ENCODE measurements at regions not wholly inside any gene's neighbourhood (a gene's known extent, or its start where the extent isn't known, plus 50 kb on each side); places are given as distances from the start of the nearest gene placed in this dataset.
A peak's percentile ranks its signal among the peaks of the same experiment; 100 is the strongest.

DNA sequence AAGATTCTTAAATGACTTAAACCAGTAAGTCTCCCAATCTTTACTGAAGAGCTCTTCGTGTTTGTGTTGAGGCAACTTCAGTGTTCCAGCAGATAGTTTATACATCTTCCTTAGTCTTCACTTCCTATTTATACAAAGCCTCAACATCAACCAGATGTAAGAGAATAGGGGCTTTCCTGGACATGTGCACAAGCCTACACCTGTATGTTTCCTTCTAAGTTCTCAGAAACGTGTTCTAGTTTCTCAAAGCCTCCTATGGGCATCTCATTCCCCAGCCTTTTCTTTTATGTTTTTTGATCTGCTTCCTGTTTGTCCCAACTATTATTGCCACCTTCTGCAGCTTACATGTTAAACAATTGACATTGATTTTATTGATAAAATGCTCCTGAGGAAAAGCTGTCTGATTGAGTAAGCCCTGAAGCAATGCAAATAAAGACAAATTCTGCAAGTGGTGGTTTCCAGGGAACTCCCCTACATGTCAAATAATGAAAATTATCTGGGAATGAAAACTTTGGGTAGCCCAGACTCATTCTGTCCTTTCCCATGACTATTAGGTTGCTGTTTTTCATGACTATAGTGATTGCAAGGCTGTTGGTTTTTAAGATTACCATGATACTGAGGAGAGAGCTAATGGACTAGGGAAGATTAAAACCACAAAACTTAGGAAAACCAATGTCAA is 663.3 kb upstream of the ACVR2A start:
- Mint-ChIP-seq H3K27ac (peak overlapping the region in 2 of 3 donors; percentile 48 to 69), H3K4me3 (peak overlapping the region in 1 of 4 donors; percentile 50), H3K36me3 (peaks cover 4% of the 10 kb centered on the region), H3K4me1 (peaks cover 0 to 11% (median 11%) of the 10 kb centered on the region in 3 donors), H3K27me3 (no peaks in the 10 kb centered on the region), H3K9me3 (peaks cover 0 to 7% (median 1%) of the 10 kb centered on the region in 3 donors)

DNA sequence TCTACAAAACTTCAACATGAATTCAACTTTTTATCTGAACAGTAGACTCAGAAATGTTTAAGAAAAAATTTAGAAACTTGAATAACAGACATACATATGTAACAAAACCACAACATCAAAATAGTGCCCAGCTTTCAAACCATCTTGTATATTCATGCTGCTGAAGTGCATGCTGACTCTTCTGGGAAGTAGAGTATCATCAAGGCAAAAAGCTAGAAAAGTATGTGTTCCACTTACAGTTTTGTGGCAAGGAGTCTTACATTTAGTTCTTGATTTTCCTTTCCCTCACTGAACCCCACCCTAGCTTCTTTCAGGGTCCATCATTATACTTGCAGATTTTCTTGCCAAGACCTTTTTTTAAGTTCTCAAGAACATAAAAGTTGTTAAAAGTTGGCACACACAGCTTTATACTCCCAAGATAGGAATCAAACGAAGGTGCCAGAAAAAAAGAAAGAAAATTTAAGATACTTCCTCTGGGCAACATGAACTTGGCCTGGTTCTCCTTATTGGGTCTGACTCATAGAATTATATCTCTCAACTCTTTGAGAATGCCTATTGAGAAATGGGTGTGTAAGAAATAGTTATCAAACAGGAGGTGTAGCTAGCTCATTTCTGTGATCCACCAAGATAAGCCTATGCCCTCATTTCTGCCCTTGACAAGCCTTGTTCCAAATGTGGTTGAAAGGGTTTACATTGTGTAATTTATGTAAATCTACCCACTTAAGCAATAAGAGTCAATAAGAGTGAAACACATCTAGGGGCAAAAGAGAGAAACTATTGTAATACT is 667.6 kb upstream of the ACVR2A start:
- peaks cover 0 to 4% (median 4%) of the 10 kb centered on the region in 3 donors for H3K9me3 Mint-ChIP-seq
- no peak overlapping the region for H3K27ac Mint-ChIP-seq
- no peak overlapping the region for H3K4me3 Mint-ChIP-seq
- H3K4me1 Mint-ChIP-seq: peaks cover 0 to 12% (median 11%) of the 10 kb centered on the region in 3 donors
- H3K27me3 Mint-ChIP-seq: no peaks in the 10 kb centered on the region
- H3K36me3 Mint-ChIP-seq: no peaks in the 10 kb centered on the region

DNA sequence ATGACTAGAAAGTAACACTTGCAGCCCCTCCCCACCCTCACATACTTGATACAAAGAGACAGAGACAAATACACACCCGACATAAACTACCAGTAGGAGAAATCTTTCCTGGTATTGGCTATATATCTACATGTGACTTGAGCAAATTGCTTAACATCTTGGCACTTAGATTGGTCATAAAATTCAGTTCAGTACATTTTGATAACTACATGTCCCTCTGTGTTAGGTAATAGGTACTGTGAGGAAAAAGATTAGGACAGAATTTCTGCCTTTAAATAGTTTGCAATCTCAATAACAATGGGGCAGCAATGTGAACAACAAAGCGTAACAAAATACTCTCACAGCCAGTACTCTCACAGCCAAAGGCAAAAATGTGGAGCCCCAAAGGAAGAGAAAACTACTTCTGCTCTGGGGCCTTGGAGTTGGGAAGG is 670.0 kb upstream of the ACVR2A start:
- H3K36me3 Mint-ChIP-seq: no peaks in the 10 kb centered on the region
- H3K4me3 Mint-ChIP-seq: no peak overlapping the region
- H3K4me1 Mint-ChIP-seq: peaks cover 0 to 3% (median 0%) of the 10 kb centered on the region in 3 donors
- no peaks in the 10 kb centered on the region for H3K27me3 Mint-ChIP-seq
- H3K9me3 Mint-ChIP-seq: peaks cover 0 to 4% (median 2%) of the 10 kb centered on the region in 3 donors
- no peak overlapping the region for H3K27ac Mint-ChIP-seq

DNA sequence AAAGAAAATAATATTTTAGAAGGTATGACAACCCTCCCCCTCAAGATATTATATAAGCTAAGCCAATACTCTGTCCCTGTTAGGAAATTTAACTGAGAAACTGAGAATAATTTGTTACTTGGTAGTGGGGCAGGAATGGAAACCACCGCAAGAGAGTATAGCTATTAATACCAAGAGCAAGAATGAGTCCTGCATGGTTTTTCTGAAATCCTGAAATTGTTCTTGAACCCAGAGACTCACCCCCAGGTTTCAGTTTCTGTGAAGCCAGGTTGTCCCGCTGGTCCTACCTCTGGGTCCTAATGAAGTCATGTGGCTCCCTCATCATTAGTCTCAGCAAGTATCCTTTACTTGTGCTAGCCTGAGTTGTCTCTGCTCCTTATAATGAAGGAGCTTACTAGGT is 671.0 kb upstream of the ACVR2A start:
- Mint-ChIP-seq H3K36me3 (no peaks in the 10 kb centered on the region), H3K4me3 (no peak overlapping the region), H3K9me3 (peaks cover 0 to 4% (median 2%) of the 10 kb centered on the region in 3 donors), H3K4me1 (peaks cover 0 to 3% (median 0%) of the 10 kb centered on the region in 3 donors), H3K27me3 (no peaks in the 10 kb centered on the region), H3K27ac (no peak overlapping the region)

DNA sequence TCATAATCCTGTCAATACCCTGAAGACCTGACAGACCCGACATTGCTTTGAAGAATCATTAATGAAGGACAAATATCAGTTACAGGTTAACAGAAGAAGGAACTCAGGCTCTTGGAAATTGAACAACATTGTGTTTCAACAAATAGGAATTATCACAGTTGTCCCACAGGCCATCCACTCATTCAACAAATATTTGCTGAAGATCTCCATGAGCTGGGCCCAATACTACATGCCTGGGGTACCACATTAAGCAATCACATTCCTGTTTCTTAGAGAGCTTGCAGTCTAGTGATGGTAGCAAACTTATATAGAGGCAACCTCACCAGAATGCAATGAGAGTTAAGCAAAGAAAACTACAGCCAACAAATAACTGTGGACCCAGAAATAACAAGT is 671.6 kb upstream of the ACVR2A start:
- peaks cover 0 to 3% (median 2%) of the 10 kb centered on the region in 3 donors for H3K9me3 Mint-ChIP-seq
- no peak overlapping the region for H3K4me3 Mint-ChIP-seq
- H3K36me3 Mint-ChIP-seq: no peaks in the 10 kb centered on the region
- no peak overlapping the region for H3K27ac Mint-ChIP-seq
- H3K27me3 Mint-ChIP-seq: no peaks in the 10 kb centered on the region
- peaks cover 0 to 3% (median 0%) of the 10 kb centered on the region in 3 donors for H3K4me1 Mint-ChIP-seq

DNA sequence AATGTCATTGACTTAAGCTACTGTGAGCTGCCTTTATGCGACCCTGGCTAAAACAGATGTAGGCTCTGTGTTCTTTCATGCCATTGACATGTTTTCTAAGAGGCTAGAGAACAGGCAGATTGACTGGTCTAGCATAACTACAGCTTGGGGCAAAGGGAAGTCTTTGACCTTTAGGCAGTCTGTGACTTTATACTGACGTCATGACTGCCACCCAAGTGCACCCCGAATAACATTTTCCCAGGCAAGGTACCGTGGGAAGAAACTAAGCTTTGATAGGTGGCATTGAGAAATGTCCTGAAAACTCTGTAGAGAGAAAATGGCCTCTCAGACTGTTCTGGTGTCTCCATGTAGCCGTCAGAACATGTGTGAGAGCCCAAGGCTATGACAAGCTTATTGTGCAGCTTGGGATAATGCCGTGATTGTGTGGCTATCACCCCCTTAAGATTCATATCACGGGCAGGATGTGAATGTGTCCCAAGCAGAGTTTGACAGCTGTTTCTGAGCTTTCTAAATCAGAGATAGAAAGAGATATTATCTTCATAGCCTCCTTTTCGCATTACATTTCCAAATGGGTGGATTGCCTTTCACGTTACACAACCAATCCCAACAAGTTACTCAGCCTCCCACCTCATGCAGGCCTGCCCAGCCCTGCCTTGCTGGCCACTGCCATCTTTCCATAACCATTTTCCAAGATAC is 672.2 kb upstream of the ACVR2A start:
- Mint-ChIP-seq H3K9me3 (peaks cover 0 to 3% (median 2%) of the 10 kb centered on the region in 3 donors), H3K27ac (no peak overlapping the region), H3K36me3 (no peaks in the 10 kb centered on the region), H3K27me3 (no peaks in the 10 kb centered on the region), H3K4me3 (no peak overlapping the region), H3K4me1 (peaks cover 0 to 3% (median 0%) of the 10 kb centered on the region in 3 donors)

DNA sequence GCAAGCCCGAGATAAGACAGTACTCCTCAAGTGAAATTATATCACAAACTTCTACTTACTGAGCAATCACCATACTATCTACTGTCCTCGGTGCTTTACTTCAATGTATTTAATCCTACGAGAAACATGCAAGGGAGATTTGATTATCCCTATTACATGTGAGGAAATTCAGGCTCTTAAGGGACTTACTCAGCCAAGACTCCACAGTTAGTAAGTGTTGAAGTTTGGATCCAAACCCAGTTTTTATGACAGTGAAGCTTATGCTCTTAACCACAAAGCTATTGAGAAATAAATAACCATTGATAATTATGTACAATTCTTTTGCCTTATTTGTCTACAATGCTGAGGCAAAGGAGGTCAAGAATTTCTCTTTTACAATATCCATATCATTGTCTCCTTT is 672.9 kb upstream of the ACVR2A start:
- H3K4me3 Mint-ChIP-seq: no peak overlapping the region
- no peaks in the 10 kb centered on the region for H3K36me3 Mint-ChIP-seq
- H3K27ac Mint-ChIP-seq: no peak overlapping the region

DNA sequence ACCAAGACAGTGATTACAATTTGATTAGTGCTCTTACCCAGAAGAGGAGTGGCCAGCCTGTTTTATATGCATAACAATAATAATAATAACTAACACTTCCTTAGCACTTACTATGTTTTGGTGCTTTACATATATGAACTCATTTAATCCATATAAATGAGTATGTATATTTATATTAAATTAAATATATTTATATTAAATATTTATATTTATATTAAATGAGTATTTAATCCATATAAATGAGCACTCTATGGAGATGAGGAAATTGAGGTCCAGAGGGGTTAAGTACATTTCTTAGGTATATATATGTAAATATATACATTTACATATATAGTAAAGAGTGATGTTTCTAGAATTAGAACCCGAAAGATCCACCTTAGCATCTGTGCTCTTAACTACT is 673.9 kb upstream of the ACVR2A start:
- Mint-ChIP-seq H3K9me3 (peaks cover 0 to 3% (median 2%) of the 10 kb centered on the region in 3 donors), H3K4me3 (no peak overlapping the region), H3K27me3 (no peaks in the 10 kb centered on the region), H3K36me3 (no peaks in the 10 kb centered on the region), H3K27ac (no peak overlapping the region), H3K4me1 (no peaks in the 10 kb centered on the region)

More for the DNA sequence above, 672.9 kb upstream of the ACVR2A start:
- Mint-ChIP-seq H3K4me1 (peaks cover 0 to 3% (median 0%) of the 10 kb centered on the region in 3 donors), H3K27me3 (no peaks in the 10 kb centered on the region), H3K9me3 (peaks cover 0 to 3% (median 2%) of the 10 kb centered on the region in 3 donors)

DNA sequence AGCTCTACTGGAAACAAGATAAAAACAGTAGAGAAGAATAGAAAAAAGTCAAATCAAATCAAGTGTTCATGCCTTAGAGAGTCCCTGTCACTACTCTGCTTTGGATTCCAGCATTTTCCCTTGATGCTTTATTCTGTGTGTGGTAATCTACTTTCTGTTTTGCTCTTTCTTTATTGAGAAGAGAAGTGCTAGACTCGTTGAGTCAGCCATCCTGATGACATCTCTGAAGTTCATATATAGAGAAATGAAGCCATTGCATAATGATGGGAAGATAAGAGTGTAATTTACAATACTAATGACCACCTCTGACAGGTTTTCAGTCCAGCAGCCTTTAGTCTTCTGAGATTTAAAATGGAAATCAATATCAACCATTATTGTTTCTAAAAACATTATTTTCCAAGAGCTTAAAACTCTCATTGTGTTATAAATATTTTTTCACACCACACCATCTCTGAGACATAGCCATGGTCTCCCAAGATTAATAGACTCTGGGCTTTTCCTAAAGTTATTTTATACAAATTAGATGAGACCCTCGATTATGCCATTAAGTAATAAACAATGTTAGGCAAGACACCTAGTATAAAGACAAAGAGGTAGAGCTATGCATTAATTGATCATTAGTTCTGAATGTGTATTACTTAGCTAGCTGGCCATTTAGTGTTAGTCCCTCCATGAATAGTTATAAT is 679.0 kb upstream of the ACVR2A start:
- H3K27me3 Mint-ChIP-seq: no peaks in the 10 kb centered on the region

DNA sequence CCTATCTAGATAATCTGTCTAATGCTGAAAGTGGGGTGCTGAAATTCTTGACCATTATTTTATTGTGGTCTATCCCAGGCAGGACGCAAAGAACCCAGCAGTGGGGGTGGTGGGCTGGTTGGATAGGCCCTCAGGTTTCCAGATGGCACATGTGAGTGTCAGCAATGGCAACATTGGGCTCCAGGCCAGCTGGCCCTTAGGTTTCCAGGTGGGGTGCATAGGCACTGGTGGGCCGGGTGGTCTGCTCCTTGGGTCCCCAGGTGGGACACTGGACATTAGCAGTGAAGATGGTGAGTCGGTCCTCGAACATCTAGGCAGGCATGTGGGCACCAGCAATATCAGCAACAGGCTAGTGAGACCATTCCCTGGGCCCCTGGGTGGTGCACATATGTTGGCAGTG is 680.3 kb upstream of the ACVR2A start:
- no peaks in the 10 kb centered on the region for H3K4me1 Mint-ChIP-seq
- no peak overlapping the region for H3K27ac Mint-ChIP-seq
- H3K36me3 Mint-ChIP-seq: no peaks in the 10 kb centered on the region
- peaks cover 0 to 3% (median 0%) of the 10 kb centered on the region in 3 donors for H3K9me3 Mint-ChIP-seq
- H3K27me3 Mint-ChIP-seq: no peaks in the 10 kb centered on the region
- no peak overlapping the region for H3K4me3 Mint-ChIP-seq

More for the DNA sequence above, 679.0 kb upstream of the ACVR2A start:
- Mint-ChIP-seq H3K27ac (no peak overlapping the region), H3K4me3 (no peak overlapping the region), H3K9me3 (peaks cover 0 to 3% (median 0%) of the 10 kb centered on the region in 3 donors), H3K36me3 (no peaks in the 10 kb centered on the region), H3K4me1 (no peaks in the 10 kb centered on the region)

DNA sequence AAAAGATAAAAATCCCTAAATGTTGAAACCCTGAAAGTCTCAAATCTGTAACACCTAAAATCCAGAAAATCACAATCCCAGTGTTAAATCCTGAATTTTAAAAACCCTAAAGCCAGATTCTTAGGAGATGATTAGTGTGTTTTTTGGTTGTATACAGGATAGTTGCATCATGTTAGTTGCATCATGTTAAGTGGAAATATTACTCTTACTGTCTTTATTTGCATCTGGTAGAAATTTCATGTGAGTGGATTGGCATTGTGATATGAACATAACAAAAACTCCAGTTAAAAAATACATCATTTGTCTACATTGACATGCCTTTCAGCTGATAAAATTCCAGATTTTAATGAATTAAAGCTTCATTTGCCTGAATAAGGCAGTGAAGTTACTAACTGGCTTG is 683.1 kb upstream of the ACVR2A start:
- Mint-ChIP-seq H3K4me1 (peaks cover 0 to 2% (median 2%) of the 10 kb centered on the region in 3 donors), H3K36me3 (no peaks in the 10 kb centered on the region), H3K4me3 (no peak overlapping the region), H3K27ac (no peak overlapping the region), H3K27me3 (no peaks in the 10 kb centered on the region), H3K9me3 (peaks cover 0 to 2% (median 0%) of the 10 kb centered on the region in 3 donors)

DNA sequence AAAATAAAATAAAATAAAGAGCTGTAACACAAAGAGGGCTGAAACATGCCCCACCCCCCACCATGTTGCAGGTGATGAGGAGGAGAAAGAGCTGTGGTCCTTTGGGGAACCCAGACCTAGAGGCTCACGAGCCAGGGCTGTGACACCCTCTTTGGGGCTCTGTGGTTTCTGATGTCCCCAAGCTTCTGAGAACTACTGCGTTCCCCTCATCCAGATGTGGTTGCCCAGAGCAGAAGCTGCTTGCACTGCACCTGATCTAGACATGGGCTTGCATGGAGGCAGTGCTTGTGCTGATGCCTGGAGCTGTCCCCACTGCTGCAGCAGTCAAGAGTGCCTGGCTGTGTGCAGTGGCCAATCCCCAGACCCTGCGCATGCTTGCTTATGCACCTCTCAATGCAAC is 687.9 kb upstream of the ACVR2A start:
- Mint-ChIP-seq H3K4me1 (peaks cover 0 to 2% (median 2%) of the 10 kb centered on the region in 3 donors), H3K4me3 (no peak overlapping the region), H3K9me3 (peaks cover 0 to 3% (median 0%) of the 10 kb centered on the region in 3 donors), H3K36me3 (no peaks in the 10 kb centered on the region), H3K27ac (no peak overlapping the region), H3K27me3 (no peaks in the 10 kb centered on the region)

DNA sequence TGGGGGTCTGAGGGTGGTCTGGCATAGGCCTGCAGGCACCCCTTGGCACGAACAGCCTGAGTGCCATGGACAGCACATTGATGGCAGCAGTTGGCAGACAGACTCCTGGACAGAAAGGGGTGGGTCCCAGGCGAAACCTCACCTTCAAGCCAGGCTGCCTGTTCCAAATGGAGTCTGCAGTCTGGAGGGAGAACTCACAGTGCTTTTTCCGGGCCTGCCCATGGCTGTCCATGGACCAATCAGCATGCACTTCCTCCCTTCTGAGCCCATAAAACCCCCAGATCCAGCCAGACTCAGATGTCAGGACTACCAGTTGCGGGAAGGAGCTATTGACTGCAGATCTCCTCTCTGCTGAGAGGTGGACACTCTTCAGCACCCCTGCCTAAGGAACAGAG is 694.6 kb upstream of the ACVR2A start:
- Mint-ChIP-seq H3K4me3 (no peak overlapping the region), H3K27ac (no peak overlapping the region), H3K9me3 (peaks cover 0 to 2% (median 0%) of the 10 kb centered on the region in 3 donors), H3K36me3 (no peaks in the 10 kb centered on the region), H3K4me1 (no peaks in the 10 kb centered on the region), H3K27me3 (no peaks in the 10 kb centered on the region)

DNA sequence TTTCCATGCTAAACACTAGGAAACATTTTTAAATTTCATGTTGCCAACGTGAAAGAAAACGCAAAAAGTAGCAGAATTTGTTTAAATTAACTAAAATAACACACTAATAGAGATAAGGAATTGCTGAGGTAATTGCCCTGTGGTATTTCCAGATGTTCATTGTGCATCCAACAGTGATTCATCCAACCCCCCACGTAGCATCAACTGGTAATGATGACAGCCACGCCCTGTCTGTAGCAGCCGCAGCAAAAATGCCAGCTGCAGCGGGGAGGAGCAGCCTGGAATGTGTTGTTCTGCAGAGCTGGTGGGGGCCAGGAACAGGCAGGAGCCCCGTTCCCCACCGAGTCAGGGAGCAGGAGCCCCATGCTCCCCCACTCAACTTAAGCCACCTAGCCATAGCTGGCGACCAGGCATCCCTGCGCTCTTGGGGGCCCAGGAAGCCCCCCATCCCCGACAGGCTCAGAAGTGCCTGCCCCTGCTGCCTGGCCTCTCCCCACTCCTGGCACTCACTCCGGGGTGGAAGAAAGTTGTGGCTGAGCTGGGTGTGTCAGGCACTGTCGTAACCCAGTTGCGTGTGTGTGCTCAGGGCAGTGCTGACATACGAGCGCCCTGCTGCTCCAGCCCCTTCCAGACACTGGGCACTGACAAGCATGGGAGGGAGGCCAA is 695.1 kb upstream of the ACVR2A start:
- Mint-ChIP-seq H3K27me3 (no peaks in the 10 kb centered on the region), H3K4me3 (no peak overlapping the region), H3K9me3 (peaks cover 0 to 2% (median 0%) of the 10 kb centered on the region in 3 donors), H3K4me1 (no peaks in the 10 kb centered on the region), H3K27ac (no peak overlapping the region), H3K36me3 (no peaks in the 10 kb centered on the region)
